Effector memory CD4-positive, alpha-beta T cell (primary cell): ENCODE measurements at regions not wholly inside any gene's neighbourhood (a gene's known extent, or its start where the extent isn't known, plus 50 kb on each side); places are given as distances from the start of the nearest gene placed in this dataset.

ENCODE experiments used
- DNase-seq, 3 donors: peaks; one replicate each; pipeline ENCODE4 v3.0.0-alpha.2; 2020
- H3K27ac ChIP-seq: 2 replicates; pipeline ENCODE4 v1.7.0; 2013; ENCODE audit warnings: mild to moderate bottlenecking, low read length, moderate library complexity; ENCODE audit not compliant: insufficient read depth, poor library complexity, severe bottlenecking
- H3K27me3 ChIP-seq: replicated peaks from 2 replicates; pipeline ENCODE4 v1.7.0; 2013; ENCODE audit warnings: mild to moderate bottlenecking, low read length; ENCODE audit not compliant: insufficient read depth, control insufficient read depth, poor library complexity, severe bottlenecking
- H3K36me3 ChIP-seq: 2 replicates; pipeline ENCODE4 v1.7.0; 2013; ENCODE audit warnings: mild to moderate bottlenecking, low read length, moderate library complexity; ENCODE audit not compliant: control insufficient read depth, insufficient read depth
- H3K4me1 ChIP-seq: 2 replicates; pipeline ENCODE4 v1.7.0; 2013; ENCODE audit warnings: low read length, mild to moderate bottlenecking; ENCODE audit not compliant: control insufficient read depth, insufficient read depth, poor library complexity, severe bottlenecking
- H3K4me3 ChIP-seq: 2 replicates; pipeline ENCODE4 v1.7.0; 2013; ENCODE audit warnings: low read length, low read depth, mild to moderate bottlenecking; ENCODE audit not compliant: insufficient read depth, poor library complexity, severe bottlenecking
- H3K9me3 ChIP-seq: 2 replicates; pipeline ENCODE4 v1.7.0; 2013; ENCODE audit warnings: mild to moderate bottlenecking, low read length, moderate library complexity; ENCODE audit not compliant: control insufficient read depth

DNA sequence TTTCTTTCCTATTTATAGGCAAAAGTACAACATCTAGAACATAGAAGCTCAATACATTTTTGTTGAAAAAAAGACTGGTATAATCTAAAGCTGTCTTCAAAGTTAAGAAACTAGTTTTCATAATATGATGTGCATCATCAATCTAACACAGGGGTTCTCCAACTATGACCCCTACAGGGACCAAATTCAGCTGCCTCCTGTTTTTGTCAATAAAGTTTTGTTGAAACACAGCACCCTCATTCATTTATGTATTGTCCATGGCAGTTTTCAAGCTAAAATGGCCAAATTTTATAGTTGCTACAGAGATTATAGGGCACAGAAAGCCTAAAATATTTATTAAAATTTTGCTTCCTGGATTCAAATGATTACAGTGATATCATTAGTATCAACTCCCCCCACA, 452.9 kb downstream of the CCER1 start:
- no peaks in the 10 kb centered on the region for H3K36me3 ChIP-seq
- H3K9me3 ChIP-seq = no peaks in the 10 kb centered on the region
- H3K27ac ChIP-seq = no peak overlapping the region
- H3K4me3 ChIP-seq = no peak overlapping the region
- no peaks in the 10 kb centered on the region for H3K4me1 ChIP-seq
- H3K27me3 ChIP-seq = no peaks in the 10 kb centered on the region
- DNase-seq = no peak

- Histone ChIP-seq H3K27me3 (no peaks in the 10 kb centered on the region), H3K9me3 (no peaks in the 10 kb centered on the region)
- DNase-seq = no peak
Observed at GRCh38 chr12:90501412-90501811, 453.6 kb downstream of the CCER1 start.

GRCh38 chr12:90499795-90500194, 455.2 kb downstream of the CCER1 start:
- Histone ChIP-seq H3K27me3 (no peaks in the 10 kb centered on the region), H3K4me3 (no peak overlapping the region), H3K27ac (no peak overlapping the region), H3K36me3 (no peaks in the 10 kb centered on the region), H3K4me1 (no peaks in the 10 kb centered on the region), H3K9me3 (no peaks in the 10 kb centered on the region)
- DNase-seq = no peak

More at GRCh38 chr12:90501412-90501811, 453.6 kb downstream of the CCER1 start:
- no peaks in the 10 kb centered on the region for H3K4me1 ChIP-seq
- no peaks in the 10 kb centered on the region for H3K36me3 ChIP-seq
- no peak overlapping the region for H3K4me3 ChIP-seq
- H3K27ac ChIP-seq = no peak overlapping the region

- H3K9me3 ChIP-seq = no peaks in the 10 kb centered on the region
- H3K27me3 ChIP-seq = no peaks in the 10 kb centered on the region
- no peaks in the 10 kb centered on the region for H3K36me3 ChIP-seq
- H3K4me1 ChIP-seq = no peaks in the 10 kb centered on the region
- H3K27ac ChIP-seq = no peak overlapping the region
- no peak overlapping the region for H3K4me3 ChIP-seq
- DNase-seq = no peak
Observed at GRCh38 chr12:90497923-90498545, 456.9 kb downstream of the CCER1 start.

- H3K9me3 ChIP-seq = no peaks in the 10 kb centered on the region
- H3K27me3 ChIP-seq = no peaks in the 10 kb centered on the region
- DNase-seq = no peak
- no peak overlapping the region for H3K4me3 ChIP-seq
- no peaks in the 10 kb centered on the region for H3K36me3 ChIP-seq
- H3K27ac ChIP-seq = no peak overlapping the region
- H3K4me1 ChIP-seq = no peaks in the 10 kb centered on the region
Observed at GRCh38 chr12:90490355-90490754, 464.6 kb downstream of the CCER1 start.

DNA sequence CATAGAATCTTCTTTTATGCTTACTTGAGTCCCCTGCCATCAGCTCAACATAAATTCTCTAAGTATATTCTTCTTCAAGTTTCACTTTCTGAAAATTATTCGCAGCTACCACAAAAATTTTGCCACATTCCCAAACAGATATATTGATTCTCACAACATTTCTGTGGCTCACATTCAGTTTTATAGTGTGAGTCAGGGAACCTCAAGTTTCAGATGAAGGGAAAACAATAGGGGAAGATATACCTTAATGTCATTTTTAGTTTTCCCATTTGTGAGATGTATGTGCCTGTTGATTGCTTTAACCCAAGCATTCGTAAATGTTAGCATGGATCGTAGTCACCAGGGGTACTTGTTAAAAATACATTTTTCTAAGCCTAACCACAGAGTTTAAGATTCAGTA, 465.8 kb downstream of the CCER1 start:
- H3K36me3 ChIP-seq = no peaks in the 10 kb centered on the region

DNA sequence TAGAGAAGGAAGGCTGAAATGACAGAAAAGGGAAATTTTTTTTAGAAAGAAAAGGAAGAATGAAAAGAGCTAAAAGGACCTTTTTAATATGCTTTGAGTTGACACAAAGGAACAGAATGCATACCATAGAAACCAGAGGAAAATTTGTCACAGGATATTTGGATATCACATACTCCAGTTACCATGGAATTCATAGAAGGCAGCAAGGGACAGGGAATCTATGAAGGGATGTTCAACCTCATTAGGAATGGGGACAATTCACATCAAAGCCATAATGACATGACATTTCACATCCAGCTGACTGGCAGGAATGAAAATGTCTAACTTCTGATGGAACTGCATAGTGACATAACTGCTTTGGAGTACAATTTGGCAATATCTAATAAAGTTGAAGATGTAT, 469.4 kb downstream of the CCER1 start:
- Histone ChIP-seq H3K36me3 (no peaks in the 10 kb centered on the region), H3K27ac (no peak overlapping the region), H3K4me3 (no peak overlapping the region), H3K9me3 (no peaks in the 10 kb centered on the region), H3K27me3 (no peaks in the 10 kb centered on the region), H3K4me1 (no peaks in the 10 kb centered on the region)
- no peak for DNase-seq

More for the DNA sequence above, 465.8 kb downstream of the CCER1 start:
- no peak for DNase-seq
- no peaks in the 10 kb centered on the region for H3K9me3 ChIP-seq
- H3K27ac ChIP-seq = no peak overlapping the region
- H3K27me3 ChIP-seq = no peaks in the 10 kb centered on the region
- H3K4me3 ChIP-seq = no peak overlapping the region
- H3K4me1 ChIP-seq = no peaks in the 10 kb centered on the region

DNA sequence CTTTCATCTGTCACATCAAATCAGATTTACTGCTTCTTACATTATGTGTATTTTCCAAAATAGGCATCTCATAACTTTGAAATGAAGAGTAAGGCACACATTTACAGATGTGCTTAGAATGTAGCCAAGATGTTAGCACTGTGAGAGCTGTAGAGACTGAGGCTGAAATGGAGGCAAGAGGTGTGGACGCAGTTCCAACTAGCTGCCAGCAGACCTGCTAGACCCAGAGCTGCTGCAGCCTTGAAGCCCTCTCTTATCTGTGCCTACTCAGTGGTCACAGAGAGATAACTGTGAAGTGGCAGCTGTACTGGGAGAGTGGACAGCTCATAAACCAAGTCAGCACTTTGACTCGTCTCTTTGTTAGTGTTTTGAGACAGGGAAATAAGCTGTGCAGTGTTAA, 470.9 kb downstream of the CCER1 start:
- H3K27ac ChIP-seq = no peak overlapping the region
- no peaks in the 10 kb centered on the region for H3K27me3 ChIP-seq
- no peaks in the 10 kb centered on the region for H3K9me3 ChIP-seq
- no peak overlapping the region for H3K4me3 ChIP-seq
- no peaks in the 10 kb centered on the region for H3K36me3 ChIP-seq
- no peak for DNase-seq
- no peaks in the 10 kb centered on the region for H3K4me1 ChIP-seq

DNA sequence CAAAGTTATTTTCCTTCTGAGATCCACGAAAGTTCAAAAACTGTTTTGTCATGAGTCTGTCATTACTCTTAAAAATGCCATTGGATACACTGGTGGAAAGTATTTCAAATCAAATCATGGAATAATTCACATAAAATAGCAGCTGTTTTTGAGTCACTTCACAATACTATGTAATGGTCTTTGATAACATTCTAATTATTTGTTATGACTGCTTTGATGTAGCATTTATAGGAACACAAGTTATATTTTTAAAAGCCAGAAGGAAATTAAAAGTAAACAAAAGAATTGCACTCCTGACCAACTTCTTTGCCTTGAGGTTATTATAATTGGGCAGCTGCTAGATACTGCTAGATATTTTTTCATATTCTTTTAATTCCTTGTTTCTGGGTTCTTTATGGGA, 473.2 kb downstream of the CCER1 start:
- DNase-seq = no peak
- H3K27ac ChIP-seq = no peak overlapping the region
- no peak overlapping the region for H3K4me3 ChIP-seq
- no peaks in the 10 kb centered on the region for H3K36me3 ChIP-seq
- no peaks in the 10 kb centered on the region for H3K27me3 ChIP-seq
- no peaks in the 10 kb centered on the region for H3K9me3 ChIP-seq
- no peaks in the 10 kb centered on the region for H3K4me1 ChIP-seq

DNA sequence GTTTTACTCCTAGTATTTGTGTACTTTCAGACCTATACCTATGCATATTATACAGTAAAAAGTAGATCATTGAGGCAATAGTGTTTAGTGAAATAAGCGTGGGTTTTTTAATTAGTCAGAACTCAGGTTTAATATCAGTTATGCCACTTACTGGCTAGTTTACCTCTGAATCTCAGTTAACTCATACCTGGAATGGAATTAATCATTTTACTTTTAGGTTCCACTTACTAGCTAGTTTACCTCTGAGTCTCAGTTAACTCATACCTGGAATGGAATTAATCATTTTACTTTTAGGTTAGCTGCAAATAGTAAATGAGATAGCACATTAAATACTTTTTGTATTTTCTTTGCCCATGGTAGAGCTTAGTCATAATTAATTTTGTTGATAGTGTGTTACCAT, 475.7 kb downstream of the CCER1 start:
- no peaks in the 10 kb centered on the region for H3K27me3 ChIP-seq
- H3K36me3 ChIP-seq = no peaks in the 10 kb centered on the region
- no peak overlapping the region for H3K27ac ChIP-seq
- no peaks in the 10 kb centered on the region for H3K4me1 ChIP-seq
- DNase-seq = no peak
- no peak overlapping the region for H3K4me3 ChIP-seq
- H3K9me3 ChIP-seq = no peaks in the 10 kb centered on the region
